Stomach (tissue), 4 donors: ENCODE measurements at regions not wholly inside any gene's neighbourhood (a gene's known extent, or its start where the extent isn't known, plus 50 kb on each side); places are given as distances from the start of the nearest gene placed in this dataset.

ENCODE experiments used
- EP300 ChIP-seq: sonication (generic); formaldehyde crosslinking; IDR thresholded peaks from one replicate; pipeline ENCODE4 v1.6.1; 2017; ENCODE audit warnings: antibody characterized with exemption
- POLR2A ChIP-seq, 4 donors: fragments of 450-650 bp; IDR thresholded peaks; one replicate each; pipeline ENCODE4 v1.6.1; 2016; ENCODE audit warnings: antibody characterized with exemption in 4 of 4, control low read depth in 2 of 4, mild to moderate bottlenecking in 1 of 4, moderate library complexity in 1 of 4
- TF ChIP-seq, protein P1 (sequence below), 7 experiments: fragments of 450-650 bp in 4 of 7; fragments of 200-600 bp in 3 of 7; sonication (generic) in 3 of 7; IDR thresholded peaks; one replicate each; pipeline ENCODE4 v1.5.1; 2016 to 2019; ENCODE audit warnings: antibody characterized with exemption in 7 of 7, control low read depth in 2 of 7, mild to moderate bottlenecking in 1 of 7

DNA sequence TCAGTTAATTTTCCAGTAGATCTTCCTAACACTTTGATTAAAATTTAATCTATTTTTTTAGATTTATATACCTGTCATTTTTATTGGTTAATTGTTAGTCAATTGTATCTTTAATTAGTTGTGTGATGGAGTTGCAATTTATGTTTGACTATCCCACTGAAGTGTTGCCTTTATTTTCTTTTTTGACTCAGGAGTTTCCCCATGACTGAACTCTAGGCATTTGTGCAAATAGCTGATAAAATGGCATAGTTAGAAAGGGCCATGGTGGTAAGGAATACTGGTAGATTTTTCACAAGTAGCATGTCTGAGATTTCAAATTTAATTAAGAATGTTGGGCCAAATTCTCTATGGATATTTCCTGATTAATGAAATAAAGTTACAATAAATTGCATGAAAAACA lies 273.1 kb upstream of the DAB2 start:
- TF ChIP-seq, protein P1, sequence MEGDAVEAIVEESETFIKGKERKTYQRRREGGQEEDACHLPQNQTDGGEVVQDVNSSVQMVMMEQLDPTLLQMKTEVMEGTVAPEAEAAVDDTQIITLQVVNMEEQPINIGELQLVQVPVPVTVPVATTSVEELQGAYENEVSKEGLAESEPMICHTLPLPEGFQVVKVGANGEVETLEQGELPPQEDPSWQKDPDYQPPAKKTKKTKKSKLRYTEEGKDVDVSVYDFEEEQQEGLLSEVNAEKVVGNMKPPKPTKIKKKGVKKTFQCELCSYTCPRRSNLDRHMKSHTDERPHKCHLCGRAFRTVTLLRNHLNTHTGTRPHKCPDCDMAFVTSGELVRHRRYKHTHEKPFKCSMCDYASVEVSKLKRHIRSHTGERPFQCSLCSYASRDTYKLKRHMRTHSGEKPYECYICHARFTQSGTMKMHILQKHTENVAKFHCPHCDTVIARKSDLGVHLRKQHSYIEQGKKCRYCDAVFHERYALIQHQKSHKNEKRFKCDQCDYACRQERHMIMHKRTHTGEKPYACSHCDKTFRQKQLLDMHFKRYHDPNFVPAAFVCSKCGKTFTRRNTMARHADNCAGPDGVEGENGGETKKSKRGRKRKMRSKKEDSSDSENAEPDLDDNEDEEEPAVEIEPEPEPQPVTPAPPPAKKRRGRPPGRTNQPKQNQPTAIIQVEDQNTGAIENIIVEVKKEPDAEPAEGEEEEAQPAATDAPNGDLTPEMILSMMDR (IDR thresholded peaks at IDR 0.05): no peak
- TF ChIP-seq EP300 (no peak), POLR2A (IDR thresholded peaks at IDR 0.05) (no peak)
